ENCODE measurements at regions not wholly inside any gene's neighbourhood (a gene's known extent, or its start where the extent isn't known, plus 50 kb on each side); places are given as distances from the start of the nearest gene placed in this dataset.

DNA sequence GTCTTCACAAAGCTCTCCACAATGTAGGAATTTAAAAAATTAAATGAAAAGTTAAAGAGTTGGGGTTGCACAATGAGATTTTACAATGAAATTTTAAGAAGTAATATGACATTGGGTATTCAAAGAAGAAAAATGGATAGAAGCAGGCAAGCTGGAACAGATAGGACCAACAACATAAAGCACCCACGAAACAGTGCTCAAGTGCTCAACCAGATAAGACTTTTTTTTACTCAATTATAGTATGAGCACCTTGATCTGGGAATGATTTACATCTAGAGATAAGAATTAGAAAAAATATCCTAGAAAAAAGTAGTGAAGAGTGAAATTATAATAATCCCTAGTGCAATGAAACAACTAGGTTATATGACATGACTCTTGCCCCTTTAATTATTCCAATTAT is 1670.1 kb upstream of the ACO1 start:
- 75% methylated on average over 1 of the region's 1 CpG; no CpG with 5 or more reads in 1 of the 2 experiments for WGBS, 2 experiments
- H3K9me3 ChIP-seq (ENCODE audit: control insufficient read depth, low read length), result no peaks in the 10 kb centered on the region
- no peaks in the 10 kb centered on the region for H3K27me3 ChIP-seq (ENCODE audit: control insufficient read depth, insufficient read depth, low read length, poor library complexity, severe bottlenecking)
- no peak overlapping the region for H3K27ac ChIP-seq (ENCODE audit: insufficient read depth, low read depth, low read length, poor library complexity, severe bottlenecking)
- no peak overlapping the region for H3K4me3 ChIP-seq (ENCODE audit: insufficient read depth, low read depth, low read length)
- no peaks in the 10 kb centered on the region for H3K36me3 ChIP-seq (ENCODE audit: control insufficient read depth, insufficient read depth, low read length)
- no peaks in the 10 kb centered on the region for H3K4me1 ChIP-seq (ENCODE audit: control insufficient read depth, insufficient read depth, low read length)

DNA sequence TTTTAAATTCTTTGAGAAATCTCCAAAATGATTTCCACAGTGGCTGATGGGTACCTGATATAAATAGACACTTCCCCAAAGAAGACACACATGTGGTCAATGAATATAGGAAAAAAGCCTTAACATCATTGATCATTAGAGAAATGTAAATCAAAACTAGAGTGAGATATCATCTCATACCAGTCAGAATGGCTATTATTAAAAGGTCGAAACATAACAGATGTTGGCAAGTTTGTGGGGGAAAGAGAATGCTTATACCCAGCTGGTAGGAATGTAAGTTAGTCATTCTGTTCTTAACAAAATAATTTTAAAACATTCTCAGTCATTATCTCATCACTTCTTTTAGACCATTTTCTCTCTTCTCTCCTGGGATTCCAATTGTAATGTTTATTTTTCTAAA is 1666.0 kb upstream of the ACO1 start:
- H3K27ac ChIP-seq (ENCODE audit: insufficient read depth, low read depth, low read length, poor library complexity, severe bottlenecking), result no peak overlapping the region
- no peaks in the 10 kb centered on the region for H3K27me3 ChIP-seq (ENCODE audit: control insufficient read depth, insufficient read depth, low read length, poor library complexity, severe bottlenecking)
- H3K4me1 ChIP-seq (ENCODE audit: control insufficient read depth, insufficient read depth, low read length), result no peaks in the 10 kb centered on the region
- 100% methylated on average over 1 of the region's 1 CpG; no CpG with 5 or more reads in 1 of the 2 experiments for WGBS, 2 experiments
- H3K4me3 ChIP-seq (ENCODE audit: insufficient read depth, low read depth, low read length), result no peak overlapping the region
- H3K9me3 ChIP-seq (ENCODE audit: control insufficient read depth, low read length), result no peaks in the 10 kb centered on the region
- no peaks in the 10 kb centered on the region for H3K36me3 ChIP-seq (ENCODE audit: control insufficient read depth, insufficient read depth, low read length)

DNA sequence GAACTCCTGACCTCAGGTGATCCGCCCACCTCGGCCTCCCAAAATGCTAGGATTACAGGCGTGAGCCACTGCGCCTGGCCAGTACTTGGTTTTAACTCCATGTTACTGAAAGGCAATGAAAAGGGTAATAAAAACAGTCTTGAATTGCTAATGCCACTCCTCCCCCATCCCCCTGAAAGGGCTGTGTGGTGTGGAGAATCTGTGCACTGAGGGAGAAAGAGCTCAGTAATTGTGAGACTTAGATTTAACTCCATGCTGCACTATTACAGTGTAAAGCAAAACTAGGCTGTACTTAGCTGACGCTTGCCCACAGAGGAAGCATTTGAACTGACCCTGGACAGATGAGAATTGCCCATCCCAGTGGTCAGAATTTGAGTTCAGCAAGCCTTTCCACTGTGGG is 1662.4 kb upstream of the ACO1 start:
- WGBS, 2 experiments, result 80 to 86% methylated on average over 5 of the region's 5 CpGs
- no peak overlapping the region for H3K4me3 ChIP-seq (ENCODE audit: insufficient read depth, low read depth, low read length)
- H3K36me3 ChIP-seq (ENCODE audit: control insufficient read depth, insufficient read depth, low read length), result no peaks in the 10 kb centered on the region
- no peaks in the 10 kb centered on the region for H3K4me1 ChIP-seq (ENCODE audit: control insufficient read depth, insufficient read depth, low read length)
- no peaks in the 10 kb centered on the region for H3K9me3 ChIP-seq (ENCODE audit: control insufficient read depth, low read length)
- H3K27me3 ChIP-seq (ENCODE audit: control insufficient read depth, insufficient read depth, low read length, poor library complexity, severe bottlenecking), result no peaks in the 10 kb centered on the region
- H3K27ac ChIP-seq (ENCODE audit: insufficient read depth, low read depth, low read length, poor library complexity, severe bottlenecking), result no peak overlapping the region

DNA sequence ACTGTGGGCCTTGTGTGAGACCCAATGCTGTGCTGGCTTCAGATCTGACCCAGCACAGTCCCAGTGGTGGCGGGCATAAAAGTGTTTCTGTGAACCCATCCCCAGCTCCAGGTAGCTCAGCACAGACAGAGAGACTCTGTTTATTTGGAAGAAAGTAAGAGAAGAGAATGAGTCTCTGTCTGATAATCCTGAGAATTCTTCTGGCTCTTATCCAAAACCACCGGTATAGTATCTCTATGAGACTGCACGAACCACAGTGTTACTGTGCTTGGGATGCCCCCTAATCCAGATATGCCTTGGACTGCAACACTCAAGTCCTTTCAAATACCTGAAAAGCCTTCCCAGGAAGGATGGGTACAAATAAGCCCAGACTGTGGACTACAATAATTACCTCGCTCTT is 1660.8 kb upstream of the ACO1 start:
- 80 to 88% methylated on average over 4 of the region's 4 CpGs for WGBS, 2 experiments
- Histone ChIP-seq H3K27me3 (ENCODE audit: control insufficient read depth, insufficient read depth, low read length, poor library complexity, severe bottlenecking) (no peaks in the 10 kb centered on the region), H3K4me1 (ENCODE audit: control insufficient read depth, insufficient read depth, low read length) (no peaks in the 10 kb centered on the region), H3K36me3 (ENCODE audit: control insufficient read depth, insufficient read depth, low read length) (no peaks in the 10 kb centered on the region), H3K27ac (ENCODE audit: insufficient read depth, low read depth, low read length, poor library complexity, severe bottlenecking) (no peak overlapping the region), H3K9me3 (ENCODE audit: control insufficient read depth, low read length) (no peaks in the 10 kb centered on the region), H3K4me3 (ENCODE audit: insufficient read depth, low read depth, low read length) (no peak overlapping the region)

DNA sequence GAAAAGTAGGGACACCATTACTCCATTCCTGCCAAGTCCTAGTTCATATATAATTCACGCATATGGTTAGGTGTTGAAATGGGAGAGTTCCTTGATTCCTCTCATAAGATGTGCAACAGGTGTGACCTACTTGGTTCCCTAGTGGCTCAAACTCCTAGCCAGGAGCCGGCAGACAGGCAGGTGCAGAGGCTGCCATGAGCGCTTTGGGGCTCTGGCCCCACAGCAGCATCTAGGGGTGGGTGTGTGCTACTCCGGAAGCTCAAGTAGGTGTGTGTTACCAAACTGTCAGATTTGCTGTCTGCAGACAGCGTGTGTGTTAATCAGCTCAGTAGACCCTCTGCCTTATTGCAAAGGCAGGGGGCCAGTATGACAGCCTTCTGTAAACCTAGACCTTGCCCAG is 1652.4 kb upstream of the ACO1 start:
- Histone ChIP-seq H3K27me3 (ENCODE audit: control insufficient read depth, insufficient read depth, low read length, poor library complexity, severe bottlenecking) (no peaks in the 10 kb centered on the region), H3K9me3 (ENCODE audit: control insufficient read depth, low read length) (no peaks in the 10 kb centered on the region), H3K4me1 (ENCODE audit: control insufficient read depth, insufficient read depth, low read length) (no peaks in the 10 kb centered on the region), H3K36me3 (ENCODE audit: control insufficient read depth, insufficient read depth, low read length) (no peaks in the 10 kb centered on the region), H3K27ac (ENCODE audit: insufficient read depth, low read depth, low read length, poor library complexity, severe bottlenecking) (no peak overlapping the region), H3K4me3 (ENCODE audit: insufficient read depth, low read depth, low read length) (no peak overlapping the region)
- 89 to 91% methylated on average over 5 of the region's 5 CpGs for WGBS, 2 experiments

DNA sequence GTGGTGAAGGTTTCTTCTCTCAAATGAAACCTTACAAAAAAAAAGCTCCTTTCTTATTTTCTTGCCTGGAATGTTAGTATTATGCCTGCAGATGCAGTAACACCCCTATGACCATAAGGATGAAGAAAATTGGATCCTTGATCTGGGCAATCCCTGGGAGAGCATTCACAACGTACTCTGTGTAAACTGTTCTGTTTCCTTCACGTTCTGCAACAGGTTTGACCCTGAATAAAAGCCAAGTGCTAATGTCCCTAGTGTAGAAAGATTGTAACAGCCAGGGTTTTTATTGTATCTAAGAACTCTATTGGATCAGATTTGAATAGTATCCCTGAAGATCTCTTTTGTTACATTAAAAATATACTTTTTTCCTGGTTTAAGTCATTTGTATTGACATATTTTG is 1639.6 kb upstream of the ACO1 start:
- no peaks in the 10 kb centered on the region for H3K4me1 ChIP-seq (ENCODE audit: control insufficient read depth, insufficient read depth, low read length)
- no peak overlapping the region for H3K4me3 ChIP-seq (ENCODE audit: insufficient read depth, low read depth, low read length)
- 92 to 94% methylated on average over 2 of the region's 2 CpGs for WGBS, 2 experiments
- no peak overlapping the region for H3K27ac ChIP-seq (ENCODE audit: insufficient read depth, low read depth, low read length, poor library complexity, severe bottlenecking)
- no peaks in the 10 kb centered on the region for H3K9me3 ChIP-seq (ENCODE audit: control insufficient read depth, low read length)
- H3K27me3 ChIP-seq (ENCODE audit: control insufficient read depth, insufficient read depth, low read length, poor library complexity, severe bottlenecking), result no peaks in the 10 kb centered on the region
- H3K36me3 ChIP-seq (ENCODE audit: control insufficient read depth, insufficient read depth, low read length), result no peaks in the 10 kb centered on the region

DNA sequence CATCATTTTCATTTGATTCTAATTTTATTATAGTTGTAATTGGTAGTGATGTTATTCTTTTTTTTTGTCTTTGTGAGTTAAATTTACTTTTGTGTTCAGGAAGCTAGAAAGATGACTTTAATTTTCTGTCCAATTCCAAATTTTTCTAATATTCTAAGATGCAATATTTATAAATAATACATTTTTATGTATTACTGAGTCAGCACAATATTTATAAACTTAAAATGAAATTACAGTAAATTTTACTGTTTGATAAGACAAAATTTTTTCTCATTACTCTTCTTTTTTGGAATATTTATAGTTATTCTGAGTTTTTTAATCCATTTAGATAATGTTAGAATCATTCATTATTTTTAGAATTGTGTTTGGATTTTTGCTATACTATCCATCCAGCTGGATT is 1637.9 kb upstream of the ACO1 start:
- Histone ChIP-seq H3K27me3 (ENCODE audit: control insufficient read depth, insufficient read depth, low read length, poor library complexity, severe bottlenecking) (no peaks in the 10 kb centered on the region), H3K36me3 (ENCODE audit: control insufficient read depth, insufficient read depth, low read length) (no peaks in the 10 kb centered on the region), H3K27ac (ENCODE audit: insufficient read depth, low read depth, low read length, poor library complexity, severe bottlenecking) (no peak overlapping the region), H3K4me3 (ENCODE audit: insufficient read depth, low read depth, low read length) (no peak overlapping the region), H3K4me1 (ENCODE audit: control insufficient read depth, insufficient read depth, low read length) (no peaks in the 10 kb centered on the region), H3K9me3 (ENCODE audit: control insufficient read depth, low read length) (no peaks in the 10 kb centered on the region)

DNA sequence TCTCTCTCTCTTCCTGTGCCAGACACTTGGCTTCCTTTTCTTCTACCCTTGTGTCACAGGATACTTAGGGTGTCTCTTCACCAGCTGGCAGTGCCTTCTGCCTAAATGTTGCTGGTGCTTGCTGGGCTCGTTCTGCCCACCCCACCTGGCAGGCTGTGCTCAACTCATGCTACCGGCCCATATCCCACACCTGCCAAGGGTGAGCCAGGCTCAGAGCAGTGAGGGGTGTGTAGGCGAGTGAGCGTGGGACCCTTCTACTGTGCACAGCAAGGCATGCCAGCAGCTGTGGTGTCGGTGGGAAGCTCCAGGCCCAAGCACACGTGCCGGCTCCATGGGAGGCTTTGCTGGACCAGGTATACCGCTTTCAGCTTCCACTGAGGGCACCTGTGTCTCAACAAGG is 1626.7 kb upstream of the ACO1 start:
- WGBS, 2 experiments, result 94 to 95% methylated on average over 8 of the region's 8 CpGs
- Histone ChIP-seq H3K4me3 (ENCODE audit: insufficient read depth, low read depth, low read length) (no peak overlapping the region), H3K9me3 (ENCODE audit: control insufficient read depth, low read length) (no peaks in the 10 kb centered on the region), H3K27me3 (ENCODE audit: control insufficient read depth, insufficient read depth, low read length, poor library complexity, severe bottlenecking) (no peaks in the 10 kb centered on the region), H3K36me3 (ENCODE audit: control insufficient read depth, insufficient read depth, low read length) (no peaks in the 10 kb centered on the region), H3K27ac (ENCODE audit: insufficient read depth, low read depth, low read length, poor library complexity, severe bottlenecking) (no peak overlapping the region), H3K4me1 (ENCODE audit: control insufficient read depth, insufficient read depth, low read length) (no peaks in the 10 kb centered on the region)

DNA sequence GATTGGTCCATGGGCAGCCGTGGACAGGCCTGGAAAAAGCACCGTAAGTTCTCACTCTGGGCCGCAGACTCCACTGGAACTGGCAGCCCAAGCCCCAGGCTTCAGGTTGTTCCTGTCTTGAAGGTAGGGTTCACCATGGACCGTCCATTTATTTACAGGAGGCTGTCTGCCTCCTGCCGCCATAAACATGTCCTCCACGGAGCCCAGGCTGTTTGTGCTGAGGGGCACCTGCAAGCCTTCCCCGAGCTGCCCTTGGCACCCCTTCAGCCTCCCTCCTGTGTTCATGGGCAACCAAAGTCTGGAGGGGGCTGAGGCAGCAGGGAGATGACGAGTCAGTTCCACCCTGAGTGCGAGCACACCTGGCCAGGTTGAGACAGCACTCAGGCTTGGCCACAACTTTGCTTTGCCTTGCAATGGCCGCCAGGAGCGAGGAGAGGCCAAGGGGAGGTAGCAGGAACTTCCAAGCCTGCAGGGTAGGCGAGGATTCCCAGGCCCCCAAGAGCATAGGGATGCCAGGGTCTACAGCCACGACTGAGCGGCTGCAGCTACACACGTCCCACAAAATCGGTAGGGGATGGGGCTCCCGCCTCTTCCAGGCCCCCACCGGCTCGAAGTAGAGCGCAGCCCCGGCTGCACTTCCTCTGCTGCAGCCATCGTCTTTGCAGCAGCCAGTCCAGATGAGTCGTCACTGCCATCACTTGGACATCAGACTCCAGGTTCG is 1625.6 kb upstream of the ACO1 start:
- 94 to 95% methylated on average over 24 of the region's 24 CpGs for WGBS, 2 experiments
- Histone ChIP-seq H3K9me3 (ENCODE audit: control insufficient read depth, low read length) (no peaks in the 10 kb centered on the region), H3K36me3 (ENCODE audit: control insufficient read depth, insufficient read depth, low read length) (no peaks in the 10 kb centered on the region), H3K27me3 (ENCODE audit: control insufficient read depth, insufficient read depth, low read length, poor library complexity, severe bottlenecking) (no peaks in the 10 kb centered on the region), H3K4me1 (ENCODE audit: control insufficient read depth, insufficient read depth, low read length) (no peaks in the 10 kb centered on the region), H3K4me3 (ENCODE audit: insufficient read depth, low read depth, low read length) (no peak overlapping the region), H3K27ac (ENCODE audit: insufficient read depth, low read depth, low read length, poor library complexity, severe bottlenecking) (no peak overlapping the region)

DNA sequence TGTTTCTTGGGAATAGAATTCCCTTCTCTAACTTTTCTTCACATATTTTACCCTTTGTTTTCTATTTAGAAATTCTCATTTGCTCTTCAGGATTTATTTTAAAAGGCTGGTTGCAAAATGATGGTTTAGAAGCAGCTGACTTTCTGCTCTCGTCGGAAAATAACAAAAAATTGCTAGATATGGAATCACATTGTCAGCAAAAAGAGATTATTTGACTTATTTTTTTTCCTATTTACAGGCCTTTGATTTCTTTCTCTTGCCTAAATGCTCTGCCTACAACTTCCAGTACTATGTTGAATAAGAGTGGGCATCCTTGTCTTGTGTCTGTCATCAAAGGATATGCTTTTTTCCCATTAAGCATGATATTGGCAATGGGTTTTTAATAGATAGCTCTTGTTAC is 1619.1 kb upstream of the ACO1 start:
- H3K9me3 ChIP-seq (ENCODE audit: control insufficient read depth, low read length), result no peaks in the 10 kb centered on the region
- H3K36me3 ChIP-seq (ENCODE audit: control insufficient read depth, insufficient read depth, low read length), result no peaks in the 10 kb centered on the region
- no peaks in the 10 kb centered on the region for H3K4me1 ChIP-seq (ENCODE audit: control insufficient read depth, insufficient read depth, low read length)
- H3K4me3 ChIP-seq (ENCODE audit: insufficient read depth, low read depth, low read length), result no peak overlapping the region
- no peak overlapping the region for H3K27ac ChIP-seq (ENCODE audit: insufficient read depth, low read depth, low read length, poor library complexity, severe bottlenecking)
- no peaks in the 10 kb centered on the region for H3K27me3 ChIP-seq (ENCODE audit: control insufficient read depth, insufficient read depth, low read length, poor library complexity, severe bottlenecking)
- 90 to 96% methylated on average over 2 of the region's 2 CpGs for WGBS, 2 experiments

DNA sequence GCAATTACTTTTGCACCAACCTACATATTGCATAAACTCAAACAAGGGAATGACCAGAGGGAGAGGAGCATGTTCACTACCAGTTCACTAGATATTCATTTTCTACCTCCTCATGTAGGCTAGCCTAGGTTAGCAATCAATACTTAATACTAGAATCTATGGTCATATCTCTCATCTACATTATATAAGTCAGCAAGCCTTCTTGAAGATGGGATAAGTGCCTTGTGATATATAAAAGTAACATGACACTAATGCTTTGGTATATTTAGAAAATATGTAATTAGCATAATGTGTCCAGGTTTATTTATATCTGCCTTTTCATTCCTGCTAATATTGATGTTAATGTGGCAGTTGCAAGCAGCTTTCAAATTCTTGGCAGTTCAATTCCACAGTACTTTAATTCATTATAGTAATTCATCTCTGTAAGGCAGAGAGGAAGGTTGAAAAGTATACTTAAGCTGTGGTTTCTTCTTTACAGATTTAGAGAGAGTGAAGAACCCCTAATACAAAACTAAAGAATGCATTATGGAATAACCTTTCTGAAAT is 1613.2 kb upstream of the ACO1 start:
- no peaks in the 10 kb centered on the region for H3K9me3 ChIP-seq (ENCODE audit: control insufficient read depth, low read length)
- H3K36me3 ChIP-seq (ENCODE audit: control insufficient read depth, insufficient read depth, low read length), result no peaks in the 10 kb centered on the region
- no peak overlapping the region for H3K4me3 ChIP-seq (ENCODE audit: insufficient read depth, low read depth, low read length)
- no peaks in the 10 kb centered on the region for H3K27me3 ChIP-seq (ENCODE audit: control insufficient read depth, insufficient read depth, low read length, poor library complexity, severe bottlenecking)
- H3K4me1 ChIP-seq (ENCODE audit: control insufficient read depth, insufficient read depth, low read length), result no peaks in the 10 kb centered on the region
- H3K27ac ChIP-seq (ENCODE audit: insufficient read depth, low read depth, low read length, poor library complexity, severe bottlenecking), result no peak overlapping the region

Data from ectodermal cell (in vitro differentiated cells).